Mesothelial cell of epicardium (in vitro differentiated cells): ENCODE measurements at regions not wholly inside any gene's neighbourhood (a gene's known extent, or its start where the extent isn't known, plus 50 kb on each side); places are given as distances from the start of the nearest gene placed in this dataset.
"Not testable (repeated sequence)": the region's sequence is repeated elsewhere in the genome, so short reads cannot be mapped to it uniquely, and the experiment has no call there.

Source experiments
- DNase-seq, 2 experiments: peaks; one replicate each; pipeline ENCODE4 v3.0.0; 2021; ENCODE audit warnings: low spot score in 2 of 2; ENCODE audit not compliant: unreplicated experiment in 2 of 2
- H3K27ac Mint-ChIP-seq: 2 replicates; pipeline ENCODE4 v1.8.0; 2021; ENCODE audit warnings: mixed read lengths
- H3K27me3 Mint-ChIP-seq: 2 replicates; pipeline ENCODE4 v1.8.0; 2021; ENCODE audit warnings: low read depth, mixed read lengths
- H3K36me3 Mint-ChIP-seq: 2 replicates; pipeline ENCODE4 v1.8.0; 2021; ENCODE audit warnings: mixed read lengths
- H3K4me1 Mint-ChIP-seq: 2 replicates; pipeline ENCODE4 v1.8.0; 2021; ENCODE audit warnings: mixed read lengths
- H3K4me3 Mint-ChIP-seq: 2 replicates; pipeline ENCODE4 v1.8.0; 2021; ENCODE audit warnings: mild to moderate bottlenecking, moderate library complexity, mixed read lengths
- H3K9me3 Mint-ChIP-seq: 2 replicates; pipeline ENCODE4 v1.8.0; 2021; ENCODE audit warnings: mixed read lengths
- TF ChIP-seq, protein P1 (sequence below): fragments of 200-600 bp; sonication (generic); IDR thresholded peaks from one replicate; pipeline ENCODE4 v1.5.0; 2021; ENCODE audit warnings: antibody characterized with exemption; ENCODE audit not compliant: unreplicated experiment

DNA sequence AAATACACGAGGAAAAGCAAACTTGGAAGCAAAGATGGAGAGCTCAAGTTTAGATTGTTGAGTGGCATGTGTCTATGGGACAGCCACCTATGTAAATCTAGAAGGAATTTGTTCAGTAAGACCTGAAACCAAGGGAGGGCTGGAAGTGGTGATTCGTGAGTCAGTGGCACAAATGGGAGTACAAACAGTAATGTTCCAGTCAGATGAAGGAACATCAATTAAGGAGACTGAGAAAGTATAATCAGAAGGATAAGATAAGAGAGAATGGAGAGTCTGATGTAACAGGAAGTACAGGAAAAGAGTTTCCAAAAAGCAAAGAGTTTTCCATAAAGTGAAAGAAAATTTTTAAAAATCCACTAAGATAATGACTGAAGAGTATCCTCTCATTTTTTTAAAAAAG lies 544.2 kb downstream of the KIF20B start:
- Mint-ChIP-seq H3K27ac (no peak overlapping the region), H3K9me3 (peaks cover 3% of the 10 kb centered on the region), H3K4me3 (no peak overlapping the region), H3K4me1 (no peaks in the 10 kb centered on the region), H3K36me3 (no peaks in the 10 kb centered on the region), H3K27me3 (no peaks in the 10 kb centered on the region)
- no peak for DNase-seq
- TF ChIP-seq, protein P1, sequence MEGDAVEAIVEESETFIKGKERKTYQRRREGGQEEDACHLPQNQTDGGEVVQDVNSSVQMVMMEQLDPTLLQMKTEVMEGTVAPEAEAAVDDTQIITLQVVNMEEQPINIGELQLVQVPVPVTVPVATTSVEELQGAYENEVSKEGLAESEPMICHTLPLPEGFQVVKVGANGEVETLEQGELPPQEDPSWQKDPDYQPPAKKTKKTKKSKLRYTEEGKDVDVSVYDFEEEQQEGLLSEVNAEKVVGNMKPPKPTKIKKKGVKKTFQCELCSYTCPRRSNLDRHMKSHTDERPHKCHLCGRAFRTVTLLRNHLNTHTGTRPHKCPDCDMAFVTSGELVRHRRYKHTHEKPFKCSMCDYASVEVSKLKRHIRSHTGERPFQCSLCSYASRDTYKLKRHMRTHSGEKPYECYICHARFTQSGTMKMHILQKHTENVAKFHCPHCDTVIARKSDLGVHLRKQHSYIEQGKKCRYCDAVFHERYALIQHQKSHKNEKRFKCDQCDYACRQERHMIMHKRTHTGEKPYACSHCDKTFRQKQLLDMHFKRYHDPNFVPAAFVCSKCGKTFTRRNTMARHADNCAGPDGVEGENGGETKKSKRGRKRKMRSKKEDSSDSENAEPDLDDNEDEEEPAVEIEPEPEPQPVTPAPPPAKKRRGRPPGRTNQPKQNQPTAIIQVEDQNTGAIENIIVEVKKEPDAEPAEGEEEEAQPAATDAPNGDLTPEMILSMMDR = no peak

DNA sequence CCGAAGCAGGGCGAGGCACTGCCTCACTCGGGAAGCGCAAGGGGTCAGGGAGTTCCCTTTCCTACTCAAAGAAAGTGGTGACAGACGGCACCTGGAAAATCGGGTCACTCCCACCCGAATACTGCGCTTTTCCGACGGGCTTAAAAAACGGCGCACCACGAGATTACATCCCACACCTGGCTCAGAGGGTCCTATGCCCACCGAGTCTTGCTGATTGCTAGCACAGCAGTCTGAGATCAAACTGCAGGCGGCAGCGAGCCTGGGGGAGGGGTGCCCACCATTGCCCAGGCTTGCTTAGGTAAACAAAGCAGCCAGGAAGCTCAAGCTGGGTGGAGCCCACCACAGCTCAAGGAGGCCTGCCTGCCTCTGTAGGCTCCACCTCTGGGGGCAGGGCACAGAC lies 549.4 kb downstream of the KIF20B start:
- not testable (repeated sequence) for H3K27me3 Mint-ChIP-seq, DNase-seq, H3K4me1 Mint-ChIP-seq, H3K4me3 Mint-ChIP-seq, H3K36me3 Mint-ChIP-seq, H3K9me3 Mint-ChIP-seq, H3K27ac Mint-ChIP-seq

- H3K4me3 Mint-ChIP-seq = no peak overlapping the region
- TF ChIP-seq, protein P1 = no peak
These were observed 568.3 kb downstream of the KIF20B start for GRCh38 chr10:90269699-90270098.

GRCh38 chr10:90274721-90275468 lies 573.5 kb downstream of the KIF20B start:
- no peak overlapping the region for H3K4me3 Mint-ChIP-seq
- DNase-seq = no peak
- H3K27me3 Mint-ChIP-seq = no peaks in the 10 kb centered on the region
- peaks cover 11% of the 10 kb centered on the region for H3K4me1 Mint-ChIP-seq
- TF ChIP-seq, protein P1 = no peak
- peaks cover 4% of the 10 kb centered on the region for H3K9me3 Mint-ChIP-seq
- no peaks in the 10 kb centered on the region for H3K36me3 Mint-ChIP-seq
- H3K27ac Mint-ChIP-seq = no peak overlapping the region

More at GRCh38 chr10:90269699-90270098, 568.3 kb downstream of the KIF20B start:
- Mint-ChIP-seq H3K4me1 (peaks cover 4% of the 10 kb centered on the region), H3K36me3 (no peaks in the 10 kb centered on the region), H3K27me3 (no peaks in the 10 kb centered on the region), H3K9me3 (peaks cover 10% of the 10 kb centered on the region), H3K27ac (no peak overlapping the region)
- DNase-seq = no peak

- Mint-ChIP-seq H3K9me3 (peaks cover 4% of the 10 kb centered on the region), H3K4me3 (no peak overlapping the region), H3K27ac (no peak overlapping the region), H3K36me3 (no peaks in the 10 kb centered on the region), H3K27me3 (no peaks in the 10 kb centered on the region), H3K4me1 (peaks cover 10% of the 10 kb centered on the region)
- no peak for DNase-seq
- TF ChIP-seq, protein P1 = no peak
These were observed 575.6 kb downstream of the KIF20B start for GRCh38 chr10:90276894-90277475.

DNA sequence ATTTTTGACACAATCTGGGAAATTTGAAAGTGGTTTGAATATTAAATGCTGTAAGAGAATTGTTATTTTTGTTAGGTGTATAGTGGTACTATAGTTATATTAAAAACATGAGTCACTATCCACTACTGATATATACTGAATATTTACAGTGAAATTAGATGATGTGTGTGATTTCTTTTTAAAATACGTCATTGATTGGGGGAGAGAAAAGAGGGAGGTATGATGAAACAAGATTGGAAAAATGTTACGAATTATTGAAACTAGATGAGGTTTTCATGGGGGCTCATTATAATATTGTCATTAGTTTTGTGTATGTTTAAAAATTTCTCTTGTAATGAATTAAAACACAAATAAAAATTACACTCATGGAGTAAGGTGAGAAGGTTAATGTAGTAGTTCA lies 571.4 kb downstream of the HTR7 start:
- H3K4me1 Mint-ChIP-seq = peaks cover 7% of the 10 kb centered on the region
- no peaks in the 10 kb centered on the region for H3K27me3 Mint-ChIP-seq
- H3K27ac Mint-ChIP-seq = no peak overlapping the region
- TF ChIP-seq, protein P1 = no peak
- no peaks in the 10 kb centered on the region for H3K9me3 Mint-ChIP-seq
- no peaks in the 10 kb centered on the region for H3K36me3 Mint-ChIP-seq
- no peak for DNase-seq
- no peak overlapping the region for H3K4me3 Mint-ChIP-seq
